Right hindlimb (tissue), 1 donor: ENCODE measurements at regions not wholly inside any gene's neighbourhood (a gene's known extent, or its start where the extent isn't known, plus 50 kb on each side); places are given as distances from the start of the nearest gene placed in this dataset.
"Not testable (repeated sequence)": the region's sequence is repeated elsewhere in the genome, so short reads cannot be mapped to it uniquely, and the experiment has no call there.

Experiments used
- DNase-seq: peaks from one replicate; pipeline ENCODE4 v3.0.0-alpha.2; 2018

DNA sequence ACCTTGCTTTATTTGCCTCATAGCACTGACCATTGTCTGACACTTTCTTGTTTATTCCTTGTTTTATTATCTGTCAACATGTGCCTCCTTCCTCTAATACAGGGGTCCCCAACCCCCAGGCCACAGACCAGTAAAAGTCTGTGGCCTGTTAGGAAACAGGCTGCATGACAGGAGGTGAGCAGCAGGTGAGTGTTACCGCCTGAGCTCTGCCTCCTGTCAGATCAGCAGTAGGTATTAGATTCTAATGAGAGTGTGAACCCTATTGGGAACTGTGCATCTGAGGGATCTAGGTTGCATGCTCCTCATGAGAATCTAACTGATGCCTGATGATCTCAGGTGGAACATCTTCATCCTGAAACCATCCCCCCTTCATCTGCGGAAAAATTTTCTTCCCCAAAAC lies 228.0 kb downstream of the HINT1 start:
- no peak for DNase-seq

DNA sequence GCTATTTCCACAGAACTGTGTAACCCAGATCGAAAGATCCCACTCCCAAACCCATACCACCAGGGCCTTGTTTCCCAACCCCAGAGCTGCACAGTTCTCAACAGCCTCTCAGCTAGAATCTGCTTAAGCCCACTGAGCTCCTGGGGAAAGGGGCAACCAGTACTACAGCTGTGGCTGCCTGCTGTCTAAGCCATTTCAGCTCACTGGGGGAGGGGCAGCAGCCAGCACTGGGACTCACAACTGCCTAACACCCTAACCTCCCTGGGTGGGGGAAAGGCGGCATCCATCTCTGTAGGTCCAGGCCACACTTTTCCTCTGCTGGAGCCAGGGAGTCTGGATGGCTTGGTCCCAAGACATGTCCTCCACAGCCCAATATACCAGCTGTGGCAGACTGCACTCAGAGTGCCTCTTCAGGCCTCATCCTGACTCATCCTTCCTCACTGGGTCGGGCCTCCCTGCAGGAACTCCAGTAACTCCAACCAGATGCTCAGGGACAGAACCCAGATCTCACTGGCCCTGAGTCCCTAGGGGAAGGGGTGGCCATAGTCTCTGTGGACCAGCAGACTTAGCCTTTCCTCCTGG lies 241.4 kb downstream of the HINT1 start:
- no peak for DNase-seq

GRCh38 chr5:130912088-130912487 lies 253.0 kb downstream of the HINT1 start:
- no peak for DNase-seq

GRCh38 chr5:130908186-130908585 lies 256.9 kb downstream of the HINT1 start:
- DNase-seq, result no peak

GRCh38 chr5:130897537-130898195 lies 267.4 kb downstream of the HINT1 start:
- not testable (repeated sequence) for DNase-seq

GRCh38 chr5:130897181-130897536 lies 267.9 kb downstream of the HINT1 start:
- DNase-seq, result not testable (repeated sequence)

- no peak for DNase-seq
Observed at GRCh38 chr5:130896636-130897035, 268.4 kb downstream of the HINT1 start.

DNA sequence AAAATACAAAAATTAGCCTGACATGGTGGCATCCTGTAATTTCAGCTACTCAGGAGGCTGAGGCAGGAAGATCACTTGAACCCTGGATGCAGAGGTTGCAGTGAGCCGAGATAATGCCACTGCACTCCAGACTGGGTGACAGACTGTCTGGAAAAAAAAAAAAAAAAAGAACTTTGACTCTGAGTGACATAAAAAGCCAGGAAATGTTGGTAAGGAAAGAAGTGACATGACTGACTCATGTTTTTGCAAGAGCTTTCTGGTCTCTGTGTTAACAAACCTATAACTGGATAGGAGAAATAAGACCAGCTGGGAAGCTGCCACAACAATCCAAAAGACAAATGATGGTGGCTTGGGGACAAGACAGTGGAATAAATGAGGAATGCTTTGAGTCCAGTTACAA lies 272.1 kb downstream of the HINT1 start:
- DNase-seq, result no peak

GRCh38 chr5:130890610-130891009 lies 274.4 kb downstream of the HINT1 start:
- no peak for DNase-seq

- no peak for DNase-seq
Observed at GRCh38 chr5:130885691-130886090, 279.4 kb downstream of the HINT1 start.

GRCh38 chr5:130885027-130885426 lies 280.0 kb downstream of the HINT1 start:
- DNase-seq, result no peak

DNA sequence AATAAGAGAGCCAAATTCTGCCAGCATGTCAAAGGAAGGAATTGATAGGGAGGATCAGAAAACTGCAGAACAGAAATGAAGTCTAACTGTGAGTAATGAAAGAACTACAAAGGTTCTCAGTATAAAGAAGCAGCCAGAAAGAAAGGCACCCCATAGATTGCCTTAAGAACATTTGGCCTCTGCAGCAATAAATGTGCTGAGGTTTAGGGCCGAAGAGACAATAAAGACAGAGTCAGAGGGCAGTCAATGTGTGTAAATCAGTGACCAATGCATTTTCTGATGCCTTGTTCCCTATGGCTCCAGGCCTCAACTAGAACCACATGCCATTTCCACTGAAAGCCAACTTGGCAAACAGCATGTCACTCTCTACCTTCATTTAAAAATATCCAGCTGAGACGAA lies 281.0 kb downstream of the HINT1 start:
- DNase-seq, result no peak

GRCh38 chr5:130875656-130876055 lies 289.4 kb downstream of the HINT1 start:
- DNase-seq, result no peak

- peak; percentile 30 for DNase-seq
Observed at GRCh38 chr5:130874861-130875417, 290.1 kb downstream of the HINT1 start.

- peak; percentile 32 for DNase-seq
Observed at GRCh38 chr5:130871346-130872086, 293.5 kb downstream of the HINT1 start.

GRCh38 chr5:130870691-130871090 lies 294.4 kb downstream of the HINT1 start:
- no peak for DNase-seq

DNA sequence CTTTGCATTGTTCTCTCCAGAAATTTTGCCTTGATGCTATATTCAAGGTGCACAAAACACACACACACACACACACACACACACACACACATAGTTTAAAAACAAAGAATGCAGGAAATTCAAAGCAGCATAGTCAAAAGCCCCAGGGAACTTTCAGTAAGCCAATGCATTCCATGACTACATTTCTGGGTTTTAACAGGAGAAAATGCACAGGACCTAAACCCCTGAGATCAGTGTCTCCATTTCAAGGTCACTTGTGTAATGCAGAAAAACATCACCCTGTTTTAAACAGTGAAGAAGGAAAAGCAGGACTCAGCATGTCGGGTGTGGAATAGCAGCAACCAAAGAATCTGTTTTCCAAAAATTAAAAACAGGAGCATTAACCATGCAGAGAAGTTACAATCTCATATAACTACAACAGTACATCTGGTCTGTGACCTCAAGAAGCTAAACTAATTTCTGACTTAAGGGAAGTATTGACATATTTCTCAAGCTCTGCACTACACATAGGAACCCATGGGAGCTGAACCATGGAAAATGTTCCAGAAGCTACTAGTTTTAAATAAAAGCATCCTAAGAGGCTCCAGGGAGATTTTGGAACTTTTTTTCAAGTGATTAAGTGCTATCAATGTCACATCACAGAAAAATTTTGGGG lies 296.7 kb downstream of the HINT1 start:
- DNase-seq, result peak; percentile 29

DNA sequence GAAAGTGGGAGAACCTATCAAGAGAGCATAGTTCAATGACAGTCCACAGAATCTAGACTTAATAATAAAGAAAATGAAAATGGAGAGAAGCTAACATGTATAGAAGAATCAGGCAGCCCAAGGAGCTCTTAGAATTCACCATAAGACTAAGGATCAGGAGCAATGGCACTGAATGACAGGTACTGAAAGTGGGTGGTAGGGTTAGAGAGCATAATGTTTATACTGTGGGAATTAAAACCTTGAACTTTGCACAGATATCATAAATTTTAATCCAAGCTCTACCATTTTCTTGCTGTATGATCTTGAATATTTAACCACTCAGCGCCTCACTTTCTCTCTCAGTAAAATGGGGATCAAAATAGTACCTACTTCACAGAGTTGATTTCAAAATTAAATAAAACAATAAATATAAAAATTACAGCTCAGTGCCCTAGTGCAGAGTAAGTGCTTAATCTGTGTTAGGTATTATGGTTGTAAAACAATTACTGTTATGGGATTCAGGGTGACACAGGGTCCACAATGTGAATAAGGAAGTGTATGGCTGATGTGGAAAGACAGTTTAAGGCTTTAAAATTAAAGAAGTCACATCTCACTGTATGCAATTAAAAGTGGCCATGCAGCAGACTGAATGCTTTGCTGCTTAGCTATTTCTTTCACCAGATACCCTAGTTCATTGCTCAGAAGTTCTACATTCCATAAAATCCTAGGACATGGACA lies 319.8 kb downstream of the HINT1 start:
- DNase-seq, result no peak

DNA sequence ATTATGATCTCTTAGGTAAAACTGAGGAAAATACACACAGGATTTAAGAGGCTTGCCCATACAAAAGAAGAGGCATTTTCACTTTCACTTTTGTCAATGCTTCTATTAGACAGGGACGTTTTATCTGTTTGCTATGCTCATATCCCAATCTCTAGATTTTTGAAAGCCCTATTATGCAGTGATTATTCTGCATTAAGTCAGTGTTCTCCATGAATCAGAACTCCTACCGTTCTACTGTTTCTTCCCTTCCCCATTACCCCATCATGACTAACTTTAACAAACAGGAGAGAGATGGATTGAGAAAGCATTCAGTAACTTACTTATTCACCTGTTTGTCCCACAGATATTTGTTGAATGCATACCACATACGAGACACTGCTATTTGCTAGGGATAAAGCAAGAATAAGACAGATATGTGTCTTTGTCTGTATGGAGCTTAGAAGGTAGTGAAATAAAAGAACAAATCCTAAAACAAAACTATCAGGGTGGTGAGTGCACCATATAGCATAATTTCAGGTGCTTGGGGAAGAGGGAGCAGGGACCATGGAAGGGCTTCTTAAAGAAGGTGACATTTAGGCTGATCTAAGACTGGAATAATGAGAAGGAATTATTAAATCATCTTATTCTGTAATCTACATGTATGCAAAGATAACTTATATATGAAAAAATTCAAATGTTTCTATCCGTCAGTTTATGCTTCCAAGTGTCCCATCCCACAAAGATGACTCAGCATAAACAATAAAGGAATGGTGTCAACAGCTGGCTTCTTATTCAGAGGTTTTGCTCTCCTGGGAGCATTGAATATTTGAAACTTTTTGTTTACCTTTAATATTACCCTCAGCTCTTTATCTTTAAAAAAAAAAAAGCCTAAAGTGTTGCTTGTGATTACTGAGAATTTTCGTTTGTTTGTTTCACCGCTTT lies 328.1 kb downstream of the HINT1 start:
- no peak for DNase-seq

DNA sequence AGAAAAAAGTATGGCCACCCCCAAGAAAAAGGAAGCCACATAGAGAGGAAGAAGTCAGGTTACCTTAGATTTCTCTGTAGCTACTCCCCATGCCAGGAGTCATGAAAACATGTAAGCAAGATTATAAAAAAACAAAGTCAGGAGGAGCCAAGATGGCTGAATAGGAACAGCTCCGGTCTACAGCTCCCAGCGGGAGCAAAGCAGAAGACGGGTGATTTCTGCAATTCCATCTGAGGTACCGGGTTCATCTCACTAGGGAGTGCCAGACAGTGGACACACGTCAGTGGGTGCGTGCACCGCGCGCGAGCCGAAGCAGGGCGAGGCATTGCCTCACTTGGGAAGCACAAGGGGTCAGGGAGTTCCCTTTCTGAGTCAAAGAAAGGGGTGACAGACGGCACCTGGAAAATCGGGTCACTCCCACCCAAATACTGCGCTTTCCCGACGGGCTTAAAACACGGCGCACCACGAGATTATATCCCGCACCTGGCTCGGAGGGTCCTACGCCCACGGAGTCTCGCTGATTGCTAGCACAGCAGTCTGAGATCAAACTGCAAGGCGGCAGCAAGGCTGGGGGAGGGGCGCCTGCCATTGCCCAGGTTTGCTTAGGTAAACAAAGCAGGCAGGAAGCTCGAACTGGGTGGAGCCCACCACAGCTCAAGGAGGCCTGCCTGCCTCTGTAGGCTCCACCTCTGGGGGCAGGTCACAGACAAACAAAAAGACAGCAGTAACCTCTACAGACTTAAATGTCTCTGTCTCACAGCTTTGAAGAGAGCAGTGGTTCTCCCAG lies 347.3 kb downstream of the HINT1 start:
- DNase-seq, result not testable (repeated sequence)

DNA sequence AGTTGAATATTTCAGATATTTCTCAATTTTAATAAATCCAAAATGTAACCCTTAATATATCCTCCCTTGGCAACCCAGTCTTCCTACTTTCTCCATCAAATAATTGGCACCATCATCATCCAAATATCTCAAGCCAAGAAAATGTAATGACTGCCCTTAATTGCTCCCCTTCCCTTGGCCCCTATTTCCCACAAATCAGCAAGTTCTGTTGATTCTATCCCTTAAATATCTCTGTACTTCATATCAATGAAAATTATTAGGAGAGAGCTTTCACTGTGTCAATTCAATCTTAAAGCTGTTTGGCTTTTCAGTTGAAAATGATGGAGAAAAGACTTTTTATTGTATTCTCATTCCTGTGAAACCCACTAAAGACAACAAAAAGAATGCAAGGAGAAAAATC lies 349.8 kb downstream of the HINT1 start:
- no peak for DNase-seq
